ENCODE measurements at regions not wholly inside any gene's neighbourhood (a gene's known extent, or its start where the extent isn't known, plus 50 kb on each side); places are given as distances from the start of the nearest gene placed in this dataset.

DNA sequence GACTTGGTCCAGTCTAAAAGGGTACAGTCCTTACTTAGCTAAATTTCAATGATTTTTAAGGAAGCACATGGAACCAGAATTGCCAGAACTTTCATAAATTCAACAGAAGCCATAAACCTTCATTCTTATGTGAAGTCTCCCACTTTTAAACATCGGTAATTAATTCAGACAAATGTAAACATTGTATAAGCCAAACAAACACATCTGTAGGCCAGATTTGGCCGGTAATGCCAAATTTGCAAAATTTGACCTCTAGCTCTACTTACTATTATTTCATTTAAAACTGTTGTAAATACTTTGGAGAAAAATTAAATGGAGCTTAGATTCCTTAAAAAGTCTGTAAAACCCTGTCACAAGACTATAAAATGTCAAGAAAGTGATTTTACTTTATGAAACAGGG is 83.2 kb upstream of the GALNT5 start:
- TF ChIP-seq, protein P1, sequence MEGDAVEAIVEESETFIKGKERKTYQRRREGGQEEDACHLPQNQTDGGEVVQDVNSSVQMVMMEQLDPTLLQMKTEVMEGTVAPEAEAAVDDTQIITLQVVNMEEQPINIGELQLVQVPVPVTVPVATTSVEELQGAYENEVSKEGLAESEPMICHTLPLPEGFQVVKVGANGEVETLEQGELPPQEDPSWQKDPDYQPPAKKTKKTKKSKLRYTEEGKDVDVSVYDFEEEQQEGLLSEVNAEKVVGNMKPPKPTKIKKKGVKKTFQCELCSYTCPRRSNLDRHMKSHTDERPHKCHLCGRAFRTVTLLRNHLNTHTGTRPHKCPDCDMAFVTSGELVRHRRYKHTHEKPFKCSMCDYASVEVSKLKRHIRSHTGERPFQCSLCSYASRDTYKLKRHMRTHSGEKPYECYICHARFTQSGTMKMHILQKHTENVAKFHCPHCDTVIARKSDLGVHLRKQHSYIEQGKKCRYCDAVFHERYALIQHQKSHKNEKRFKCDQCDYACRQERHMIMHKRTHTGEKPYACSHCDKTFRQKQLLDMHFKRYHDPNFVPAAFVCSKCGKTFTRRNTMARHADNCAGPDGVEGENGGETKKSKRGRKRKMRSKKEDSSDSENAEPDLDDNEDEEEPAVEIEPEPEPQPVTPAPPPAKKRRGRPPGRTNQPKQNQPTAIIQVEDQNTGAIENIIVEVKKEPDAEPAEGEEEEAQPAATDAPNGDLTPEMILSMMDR (IDR thresholded peaks at IDR 0.05), result no peak
- TF ChIP-seq POLR2A (IDR thresholded peaks at IDR 0.05), result no peak
- Histone ChIP-seq H3K36me3 (no peaks in the 10 kb centered on the region), H3K27me3 (no peaks in the 10 kb centered on the region), H3K9me3 (no peaks in the 10 kb centered on the region), H3K4me3 (no peak overlapping the region), H3K4me1 (no peaks in the 10 kb centered on the region), H3K27ac (peak overlapping the region in 3 of 4 donors; percentile 1 to 46 (median 41))
- no peak for DNase-seq

- TF ChIP-seq, protein P1 (IDR thresholded peaks at IDR 0.05), result no peak
- no peak for TF ChIP-seq POLR2A (IDR thresholded peaks at IDR 0.05)
- Histone ChIP-seq H3K4me3 (no peak overlapping the region), H3K9me3 (no peaks in the 10 kb centered on the region), H3K27ac (no peak overlapping the region), H3K4me1 (no peaks in the 10 kb centered on the region), H3K36me3 (no peaks in the 10 kb centered on the region), H3K27me3 (no peaks in the 10 kb centered on the region)
- no peak for DNase-seq
Measured at GRCh38 chr2:157176602-157177001, 80.9 kb upstream of the GALNT5 start.

DNA sequence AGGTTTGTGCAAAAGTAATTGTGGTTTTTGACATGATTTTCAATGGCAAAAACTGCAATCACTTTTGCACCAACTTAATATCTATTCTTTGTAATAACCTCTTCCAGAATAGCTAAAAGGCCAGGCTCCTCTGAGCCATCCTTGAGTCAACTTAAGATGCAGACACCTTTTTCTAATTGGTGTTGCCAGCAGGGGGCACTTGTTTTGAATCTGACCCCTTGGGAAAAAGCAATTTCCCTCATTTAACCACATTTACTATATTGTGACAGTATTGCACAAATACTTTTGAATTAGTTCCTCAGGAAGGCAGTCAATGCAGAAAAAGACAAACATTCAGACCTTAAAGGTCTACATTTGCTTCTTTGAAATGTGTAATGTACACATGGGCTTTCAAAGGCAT is 78.6 kb upstream of the GALNT5 start:
- Histone ChIP-seq H3K9me3 (no peaks in the 10 kb centered on the region), H3K36me3 (no peaks in the 10 kb centered on the region), H3K27me3 (no peaks in the 10 kb centered on the region), H3K27ac (no peak overlapping the region), H3K4me1 (no peaks in the 10 kb centered on the region), H3K4me3 (no peak overlapping the region)
- TF ChIP-seq, protein P1 (IDR thresholded peaks at IDR 0.05), result no peak
- no peak for TF ChIP-seq POLR2A (IDR thresholded peaks at IDR 0.05)
- no peak for DNase-seq

GRCh38 chr2:157179324-157180105 is 78.0 kb upstream of the GALNT5 start:
- no peak overlapping the region for H3K4me3 ChIP-seq
- H3K36me3 ChIP-seq, result no peaks in the 10 kb centered on the region
- H3K27me3 ChIP-seq, result no peaks in the 10 kb centered on the region
- no peak for DNase-seq
- TF ChIP-seq, protein P1 (IDR thresholded peaks at IDR 0.05), result no peak
- no peak for TF ChIP-seq POLR2A (IDR thresholded peaks at IDR 0.05)
- no peaks in the 10 kb centered on the region for H3K4me1 ChIP-seq
- no peaks in the 10 kb centered on the region for H3K9me3 ChIP-seq
- H3K27ac ChIP-seq, result no peak overlapping the region

DNA sequence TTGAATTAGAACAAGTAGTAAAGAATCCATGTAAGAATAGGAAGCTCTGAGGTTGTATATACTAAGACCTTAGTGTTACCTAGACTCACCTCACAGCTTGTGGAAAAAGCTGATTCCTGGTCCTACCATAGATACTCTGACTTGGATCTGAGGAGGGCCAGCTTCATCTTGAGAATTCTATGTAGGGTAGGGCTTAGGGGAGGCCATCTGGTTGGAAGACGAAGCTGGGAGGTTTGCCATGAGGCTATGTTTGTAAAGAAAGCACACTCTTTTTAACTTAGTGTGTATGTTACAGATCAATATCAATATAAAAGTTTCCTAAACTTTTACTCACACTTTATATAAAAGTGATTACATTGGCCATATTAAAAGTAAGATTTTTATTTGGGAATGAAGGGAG is 77.1 kb upstream of the GALNT5 start:
- Histone ChIP-seq H3K9me3 (no peaks in the 10 kb centered on the region), H3K27me3 (no peaks in the 10 kb centered on the region), H3K4me1 (no peaks in the 10 kb centered on the region), H3K27ac (no peak overlapping the region), H3K4me3 (no peak overlapping the region), H3K36me3 (no peaks in the 10 kb centered on the region)
- TF ChIP-seq, protein P1 (IDR thresholded peaks at IDR 0.05), result no peak
- no peak for TF ChIP-seq POLR2A (IDR thresholded peaks at IDR 0.05)
- no peak for DNase-seq
